ENCODE measurements at regions not wholly inside any gene's neighbourhood (a gene's known extent, or its start where the extent isn't known, plus 50 kb on each side); places are given as distances from the start of the nearest gene placed in this dataset.

DNA sequence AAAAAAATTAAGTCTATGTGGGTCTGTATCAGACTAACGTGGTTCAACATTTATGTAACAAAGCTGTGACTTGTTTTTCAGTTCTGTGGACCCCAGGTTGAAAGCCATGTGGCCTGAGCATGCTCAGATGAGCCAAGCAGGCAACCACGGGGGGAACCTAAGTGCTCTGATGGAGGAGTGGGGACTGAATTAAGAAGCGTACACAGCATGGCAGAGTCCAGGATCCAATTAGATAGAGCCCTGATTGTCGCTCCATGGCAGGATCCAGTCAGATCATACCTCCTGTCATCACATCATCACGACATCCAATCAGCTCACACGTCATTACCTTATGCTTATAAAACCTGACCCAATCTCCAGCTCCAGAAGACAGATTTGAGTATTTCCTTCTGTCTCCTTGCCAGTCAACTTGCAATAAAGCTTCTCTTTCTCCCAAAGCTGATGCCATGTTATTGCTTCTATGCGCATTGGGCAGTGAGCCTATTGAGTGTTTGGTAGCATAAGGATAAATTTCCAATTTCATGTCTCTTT lies 1013.1 kb upstream of the TMEM132C start:
- TF ChIP-seq, protein P1, sequence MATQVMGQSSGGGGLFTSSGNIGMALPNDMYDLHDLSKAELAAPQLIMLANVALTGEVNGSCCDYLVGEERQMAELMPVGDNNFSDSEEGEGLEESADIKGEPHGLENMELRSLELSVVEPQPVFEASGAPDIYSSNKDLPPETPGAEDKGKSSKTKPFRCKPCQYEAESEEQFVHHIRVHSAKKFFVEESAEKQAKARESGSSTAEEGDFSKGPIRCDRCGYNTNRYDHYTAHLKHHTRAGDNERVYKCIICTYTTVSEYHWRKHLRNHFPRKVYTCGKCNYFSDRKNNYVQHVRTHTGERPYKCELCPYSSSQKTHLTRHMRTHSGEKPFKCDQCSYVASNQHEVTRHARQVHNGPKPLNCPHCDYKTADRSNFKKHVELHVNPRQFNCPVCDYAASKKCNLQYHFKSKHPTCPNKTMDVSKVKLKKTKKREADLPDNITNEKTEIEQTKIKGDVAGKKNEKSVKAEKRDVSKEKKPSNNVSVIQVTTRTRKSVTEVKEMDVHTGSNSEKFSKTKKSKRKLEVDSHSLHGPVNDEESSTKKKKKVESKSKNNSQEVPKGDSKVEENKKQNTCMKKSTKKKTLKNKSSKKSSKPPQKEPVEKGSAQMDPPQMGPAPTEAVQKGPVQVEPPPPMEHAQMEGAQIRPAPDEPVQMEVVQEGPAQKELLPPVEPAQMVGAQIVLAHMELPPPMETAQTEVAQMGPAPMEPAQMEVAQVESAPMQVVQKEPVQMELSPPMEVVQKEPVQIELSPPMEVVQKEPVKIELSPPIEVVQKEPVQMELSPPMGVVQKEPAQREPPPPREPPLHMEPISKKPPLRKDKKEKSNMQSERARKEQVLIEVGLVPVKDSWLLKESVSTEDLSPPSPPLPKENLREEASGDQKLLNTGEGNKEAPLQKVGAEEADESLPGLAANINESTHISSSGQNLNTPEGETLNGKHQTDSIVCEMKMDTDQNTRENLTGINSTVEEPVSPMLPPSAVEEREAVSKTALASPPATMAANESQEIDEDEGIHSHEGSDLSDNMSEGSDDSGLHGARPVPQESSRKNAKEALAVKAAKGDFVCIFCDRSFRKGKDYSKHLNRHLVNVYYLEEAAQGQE (IDR thresholded peaks at IDR 0.05; ENCODE audit: insufficient replicate concordance, low read depth), result no peak
- TF ChIP-seq GABPA (IDR thresholded peaks at IDR 0.05; ENCODE audit: low read depth), result no peak
- no peak for TF ChIP-seq SPI1 (IDR thresholded peaks at IDR 0.05; ENCODE audit: borderline replicate concordance, low read depth)
- TF ChIP-seq, protein P2, sequence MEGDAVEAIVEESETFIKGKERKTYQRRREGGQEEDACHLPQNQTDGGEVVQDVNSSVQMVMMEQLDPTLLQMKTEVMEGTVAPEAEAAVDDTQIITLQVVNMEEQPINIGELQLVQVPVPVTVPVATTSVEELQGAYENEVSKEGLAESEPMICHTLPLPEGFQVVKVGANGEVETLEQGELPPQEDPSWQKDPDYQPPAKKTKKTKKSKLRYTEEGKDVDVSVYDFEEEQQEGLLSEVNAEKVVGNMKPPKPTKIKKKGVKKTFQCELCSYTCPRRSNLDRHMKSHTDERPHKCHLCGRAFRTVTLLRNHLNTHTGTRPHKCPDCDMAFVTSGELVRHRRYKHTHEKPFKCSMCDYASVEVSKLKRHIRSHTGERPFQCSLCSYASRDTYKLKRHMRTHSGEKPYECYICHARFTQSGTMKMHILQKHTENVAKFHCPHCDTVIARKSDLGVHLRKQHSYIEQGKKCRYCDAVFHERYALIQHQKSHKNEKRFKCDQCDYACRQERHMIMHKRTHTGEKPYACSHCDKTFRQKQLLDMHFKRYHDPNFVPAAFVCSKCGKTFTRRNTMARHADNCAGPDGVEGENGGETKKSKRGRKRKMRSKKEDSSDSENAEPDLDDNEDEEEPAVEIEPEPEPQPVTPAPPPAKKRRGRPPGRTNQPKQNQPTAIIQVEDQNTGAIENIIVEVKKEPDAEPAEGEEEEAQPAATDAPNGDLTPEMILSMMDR (IDR thresholded peaks at IDR 0.05; ENCODE audit: insufficient read depth, low read length), result no peak
- no peak for TF ChIP-seq POLR2AphosphoS5 (IDR thresholded peaks at IDR 0.05; ENCODE audit: low read depth)
- Histone ChIP-seq H3K27ac (replicated peaks) (no peak overlapping the region), H3K27me3 (ENCODE audit: insufficient read depth, poor library complexity, severe bottlenecking) (no peaks in the 10 kb centered on the region), H3K4me3 (replicated peaks; ENCODE audit: insufficient read depth, low read length) (no peak overlapping the region)
- no peak for DNase-seq (ENCODE audit: low read depth in 1 of 2, low spot score in 1 of 2)

GRCh38 chr12:127254420-127254955 lies 1012.5 kb upstream of the TMEM132C start:
- DNase-seq (ENCODE audit: low read depth in 1 of 2, low spot score in 1 of 2), result no peak
- H3K4me3 ChIP-seq (replicated peaks; ENCODE audit: insufficient read depth, low read length), result no peak overlapping the region
- TF ChIP-seq POLR2AphosphoS5 (IDR thresholded peaks at IDR 0.05; ENCODE audit: low read depth) (no peak), GABPA (IDR thresholded peaks at IDR 0.05; ENCODE audit: low read depth) (no peak), SPI1 (IDR thresholded peaks at IDR 0.05; ENCODE audit: borderline replicate concordance, low read depth) (no peak)
- TF ChIP-seq, protein P1 (IDR thresholded peaks at IDR 0.05; ENCODE audit: insufficient replicate concordance, low read depth), result no peak
- TF ChIP-seq, protein P2 (IDR thresholded peaks at IDR 0.05; ENCODE audit: insufficient read depth, low read length), result no peak
- no peak overlapping the region for H3K27ac ChIP-seq (replicated peaks)
- no peaks in the 10 kb centered on the region for H3K27me3 ChIP-seq (ENCODE audit: insufficient read depth, poor library complexity, severe bottlenecking)

- H3K27ac ChIP-seq (replicated peaks), result no peak overlapping the region
- no peak overlapping the region for H3K4me3 ChIP-seq (replicated peaks; ENCODE audit: insufficient read depth, low read length)
- no peak for DNase-seq (ENCODE audit: low read depth in 1 of 2, low spot score in 1 of 2)
- TF ChIP-seq GABPA (IDR thresholded peaks at IDR 0.05; ENCODE audit: low read depth) (no peak), POLR2AphosphoS5 (IDR thresholded peaks at IDR 0.05; ENCODE audit: low read depth) (no peak), SPI1 (IDR thresholded peaks at IDR 0.05; ENCODE audit: borderline replicate concordance, low read depth) (no peak)
- TF ChIP-seq, protein P1 (IDR thresholded peaks at IDR 0.05; ENCODE audit: insufficient replicate concordance, low read depth), result no peak
- TF ChIP-seq, protein P2 (IDR thresholded peaks at IDR 0.05; ENCODE audit: insufficient read depth, low read length), result no peak
- H3K27me3 ChIP-seq (ENCODE audit: insufficient read depth, poor library complexity, severe bottlenecking), result no peaks in the 10 kb centered on the region
Observed at GRCh38 chr12:127257366-127257935, 1009.5 kb upstream of the TMEM132C start.

All from HL-60 (cell line).